ENCODE measurements at regions not wholly inside any gene's neighbourhood (a gene's known extent, or its start where the extent isn't known, plus 50 kb on each side); places are given as distances from the start of the nearest gene placed in this dataset.

- Mint-ChIP-seq H3K27ac (no peak overlapping the region), H3K36me3 (no peaks in the 10 kb centered on the region), H3K27me3 (ENCODE audit: low read depth) (no peaks in the 10 kb centered on the region), H3K9me3 (no peaks in the 10 kb centered on the region), H3K4me1 (no peaks in the 10 kb centered on the region), H3K4me3 (no peak overlapping the region)
- ATAC-seq: no peak
- no peak for TF ChIP-seq KAT7 (CRISPR knock-in tag; IDR thresholded peaks at IDR 0.05; ENCODE audit: borderline replicate concordance)
- no peak for TF ChIP-seq JUN (CRISPR knock-in tag; IDR thresholded peaks at IDR 0.05)
- no peak for TF ChIP-seq PREB (CRISPR knock-in tag; IDR thresholded peaks at IDR 0.05; ENCODE audit: borderline replicate concordance)
- TF ChIP-seq NR2C2 (CRISPR knock-in tag; IDR thresholded peaks at IDR 0.05): no peak
- TF ChIP-seq HMGA2 (CRISPR knock-in tag; IDR thresholded peaks at IDR 0.05): no peak
- TF ChIP-seq ZBTB43 (CRISPR knock-in tag; IDR thresholded peaks at IDR 0.05): no peak
- TF ChIP-seq TEAD4 (CRISPR knock-in tag; IDR thresholded peaks at IDR 0.05): no peak
- TF ChIP-seq E2F4 (CRISPR knock-in tag; IDR thresholded peaks at IDR 0.05; ENCODE audit: borderline replicate concordance, low read depth): no peak
- no peak for TF ChIP-seq AFF4 (CRISPR knock-in tag; IDR thresholded peaks at IDR 0.05; ENCODE audit: borderline replicate concordance)
- TF ChIP-seq IRF1 (CRISPR knock-in tag; IDR thresholded peaks at IDR 0.05): no peak
- TF ChIP-seq ZNF317 (CRISPR knock-in tag; IDR thresholded peaks at IDR 0.05; ENCODE audit: borderline replicate concordance, low read depth): no peak
- no peak for TF ChIP-seq MAX (CRISPR knock-in tag; IDR thresholded peaks at IDR 0.05)
- TF ChIP-seq SP1 (CRISPR knock-in tag; conservative IDR thresholded peaks at IDR 0.05): no peak
- TF ChIP-seq GABPB1 (CRISPR knock-in tag; IDR thresholded peaks at IDR 0.05): no peak
- no peak for TF ChIP-seq USF2 (CRISPR knock-in tag; IDR thresholded peaks at IDR 0.05)
- ChIA-PET CTCF (no interaction called here), POLR2A (no interaction called here)
- DNase-seq (ENCODE audit: low spot score): no peak
Observed at GRCh38 chr6:81813305-81813704, 60.8 kb upstream of the TENT5A start.

- Mint-ChIP-seq H3K9me3 (no peaks in the 10 kb centered on the region), H3K4me1 (no peaks in the 10 kb centered on the region), H3K36me3 (no peaks in the 10 kb centered on the region), H3K4me3 (no peak overlapping the region), H3K27ac (no peak overlapping the region), H3K27me3 (ENCODE audit: low read depth) (no peaks in the 10 kb centered on the region)
- no peak for DNase-seq (ENCODE audit: low spot score)
- CTCF ChIA-PET: no interaction called here
- no peak for ATAC-seq
- POLR2A ChIA-PET: no interaction called here
- TF ChIP-seq ZBTB43 (CRISPR knock-in tag; IDR thresholded peaks at IDR 0.05) (no peak), E2F5 (CRISPR knock-in tag; IDR thresholded peaks at IDR 0.05) (no peak), ARID4B (CRISPR knock-in tag; IDR thresholded peaks at IDR 0.05; ENCODE audit: borderline replicate concordance) (no peak)
Observed at GRCh38 chr6:81812401-81812800, 59.9 kb upstream of the TENT5A start.

All from WTC11 (cell line).